ENCODE measurements at regions not wholly inside any gene's neighbourhood (a gene's known extent, or its start where the extent isn't known, plus 50 kb on each side); places are given as distances from the start of the nearest gene placed in this dataset.

GRCh38 chr13:81664872-81665271 lies 1323.9 kb upstream of the SPRY2 start:
- no peaks in the 10 kb centered on the region for H4K20me1 ChIP-seq (replicated peaks; ENCODE audit: control insufficient read depth, extremely low read depth, insufficient read depth, low read length)
- CTCF ChIA-PET: no interaction called here
- no peak overlapping the region for H3K9ac ChIP-seq (replicated peaks; ENCODE audit: extremely low read depth, insufficient read depth, low read length)
- no peaks in the 10 kb centered on the region for H3K9me3 ChIP-seq (replicated peaks; ENCODE audit: control insufficient read depth, insufficient read depth, low read length)
- H3K79me2 ChIP-seq (ENCODE audit: control insufficient read depth, insufficient read depth, low read length): no peaks in the 10 kb centered on the region
- TF ChIP-seq POLR2AphosphoS5 (IDR thresholded peaks at IDR 0.05; ENCODE audit: insufficient read depth, low read depth, low read length) (no peak), EZH2 (IDR thresholded peaks at IDR 0.05; ENCODE audit: borderline replicate concordance, low read depth, low read length, severe bottlenecking) (no peak)
- no peak overlapping the region for H2AFZ ChIP-seq (ENCODE audit: low read depth, low read length)
- no peak overlapping the region for H3K4me2 ChIP-seq (ENCODE audit: insufficient read depth, low read length)
- no peaks in the 10 kb centered on the region for H3K36me3 ChIP-seq (ENCODE audit: control insufficient read depth in 2 of 2, extremely low read depth in 1 of 2, insufficient read depth in 2 of 2, low read length in 2 of 2)
- no peak overlapping the region for H3K27ac ChIP-seq (ENCODE audit: insufficient read depth, low read depth, low read length)
- dilution Hi-C loops (cut with MboI; ENCODE audit: extremely low pct_ligation_motif_present, low sequenced_read_pairs): no loop called here
- no peak for DNase-seq (ENCODE audit: low read depth, low spot score)
- no peak for FAIRE-seq
- intact Hi-C loops (cut with micrococcal nuclease): no loop called here
- H3K27me3 ChIP-seq (ENCODE audit: control insufficient read depth in 2 of 2, insufficient read depth in 2 of 2, low read length in 2 of 2): no peaks in the 10 kb centered on the region
- BruUV-seq (replicated peaks): no TSS peak
- POLR2A ChIA-PET: no interaction called here
- H3K9me1 ChIP-seq (replicated peaks; ENCODE audit: control insufficient read depth, extremely low read depth, insufficient read depth, low read length): no peaks in the 10 kb centered on the region
- no peaks in the 10 kb centered on the region for H3K4me1 ChIP-seq (ENCODE audit: control insufficient read depth, extremely low read depth, insufficient read depth, low read length)
- H3K4me3 ChIP-seq (replicated peaks in 1 of 3; ENCODE audit: insufficient read depth in 1 of 3, low read depth in 1 of 3, low read length in 3 of 3): no peak overlapping the region

DNA sequence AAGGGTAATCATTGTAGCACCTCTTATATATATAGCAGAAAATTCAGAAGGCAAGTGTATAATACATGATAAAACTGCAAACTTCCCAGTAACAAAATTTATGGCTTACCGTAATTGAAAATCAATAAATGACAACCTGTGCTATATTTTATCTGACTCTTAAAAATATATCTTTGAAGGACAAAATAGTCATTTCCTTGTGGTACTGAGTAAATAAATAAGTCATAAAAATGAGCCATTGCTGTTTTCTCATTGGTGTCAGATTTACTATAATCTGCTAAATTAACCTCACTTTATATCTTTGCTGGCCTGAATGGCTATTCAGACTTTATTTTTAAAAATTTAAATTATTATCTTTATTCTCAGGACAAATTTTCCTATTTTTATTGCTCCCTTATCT lies 1319.1 kb upstream of the SPRY2 start:
- Histone ChIP-seq H2AFZ (ENCODE audit: low read depth, low read length) (no peak overlapping the region), H3K4me2 (ENCODE audit: insufficient read depth, low read length) (no peak overlapping the region), H3K79me2 (ENCODE audit: control insufficient read depth, insufficient read depth, low read length) (no peaks in the 10 kb centered on the region), H3K4me3 (replicated peaks in 1 of 3; ENCODE audit: insufficient read depth in 1 of 3, low read depth in 1 of 3, low read length in 3 of 3) (no peak overlapping the region), H3K9me1 (replicated peaks; ENCODE audit: control insufficient read depth, extremely low read depth, insufficient read depth, low read length) (no peaks in the 10 kb centered on the region), H4K20me1 (replicated peaks; ENCODE audit: control insufficient read depth, extremely low read depth, insufficient read depth, low read length) (no peaks in the 10 kb centered on the region), H3K9ac (replicated peaks; ENCODE audit: extremely low read depth, insufficient read depth, low read length) (no peak overlapping the region), H3K9me3 (replicated peaks; ENCODE audit: control insufficient read depth, insufficient read depth, low read length) (peaks cover 6% of the 10 kb centered on the region), H3K27me3 (ENCODE audit: control insufficient read depth in 2 of 2, insufficient read depth in 2 of 2, low read length in 2 of 2) (no peaks in the 10 kb centered on the region), H3K36me3 (ENCODE audit: control insufficient read depth in 2 of 2, extremely low read depth in 1 of 2, insufficient read depth in 2 of 2, low read length in 2 of 2) (no peaks in the 10 kb centered on the region), H3K27ac (ENCODE audit: insufficient read depth, low read depth, low read length) (no peak overlapping the region), H3K4me1 (ENCODE audit: control insufficient read depth, extremely low read depth, insufficient read depth, low read length) (no peaks in the 10 kb centered on the region)
- BruUV-seq (replicated peaks): no TSS peak
- DNase-seq (ENCODE audit: low read depth, low spot score) (no peak), FAIRE-seq (no peak)
- intact Hi-C loops (cut with micrococcal nuclease) (no loop called here), dilution Hi-C loops (cut with MboI; ENCODE audit: extremely low pct_ligation_motif_present, low sequenced_read_pairs) (no loop called here)
- no peak for TF ChIP-seq CTCF (IDR thresholded peaks at IDR 0.05; ENCODE audit: extremely low read depth in 1 of 2, insufficient read depth in 1 of 2, low read depth in 1 of 2, low read length in 2 of 2)
- no peak for TF ChIP-seq JUN (IDR thresholded peaks at IDR 0.05; ENCODE audit: borderline replicate concordance, insufficient read depth, insufficient read length, low read depth)
- no peak for TF ChIP-seq POLR2A (IDR thresholded peaks at IDR 0.05; ENCODE audit: low read depth, low read length)
- TF ChIP-seq GATA2 (IDR thresholded peaks at IDR 0.05; ENCODE audit: insufficient read depth, insufficient read length, low read depth, low read length): no peak
- TF ChIP-seq, protein P1, sequence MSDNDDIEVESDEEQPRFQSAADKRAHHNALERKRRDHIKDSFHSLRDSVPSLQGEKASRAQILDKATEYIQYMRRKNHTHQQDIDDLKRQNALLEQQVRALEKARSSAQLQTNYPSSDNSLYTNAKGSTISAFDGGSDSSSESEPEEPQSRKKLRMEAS (IDR thresholded peaks at IDR 0.05; ENCODE audit: insufficient read depth, insufficient read length): no peak
- TF ChIP-seq POLR2AphosphoS5 (IDR thresholded peaks at IDR 0.05; ENCODE audit: insufficient read depth, low read depth, low read length): no peak
- TF ChIP-seq FOS (IDR thresholded peaks at IDR 0.05; ENCODE audit: borderline replicate concordance, insufficient read depth, low read length): no peak
- ChIA-PET CTCF (no interaction called here), POLR2A (no interaction called here)

Measured in endothelial cell of umbilical vein (primary cell).